Neural progenitor cell (in vitro differentiated cells): ENCODE measurements at regions not wholly inside any gene's neighbourhood (a gene's known extent, or its start where the extent isn't known, plus 50 kb on each side); places are given as distances from the start of the nearest gene placed in this dataset.

ENCODE experiments used
- CTCF ChIP-seq: fragments of 200-600 bp; sonication (generic); IDR thresholded peaks from 2 replicates; pipeline ENCODE4 v1.5.1; 2017; ENCODE audit warnings: antibody characterized with exemption, mild to moderate bottlenecking
- EZH2 ChIP-seq: fragments of 200-600 bp; sonication (generic); IDR thresholded peaks from 2 replicates; pipeline ENCODE4 v1.6.1; 2017; ENCODE audit warnings: antibody characterized with exemption, mild to moderate bottlenecking, moderate library complexity

GRCh38 chr5:99724732-99725290, 796.0 kb upstream of the CHD1 start:
- no peak for TF ChIP-seq CTCF
- no peak for TF ChIP-seq EZH2
